ENCODE measurements at regions not wholly inside any gene's neighbourhood (a gene's known extent, or its start where the extent isn't known, plus 50 kb on each side); places are given as distances from the start of the nearest gene placed in this dataset.

DNA sequence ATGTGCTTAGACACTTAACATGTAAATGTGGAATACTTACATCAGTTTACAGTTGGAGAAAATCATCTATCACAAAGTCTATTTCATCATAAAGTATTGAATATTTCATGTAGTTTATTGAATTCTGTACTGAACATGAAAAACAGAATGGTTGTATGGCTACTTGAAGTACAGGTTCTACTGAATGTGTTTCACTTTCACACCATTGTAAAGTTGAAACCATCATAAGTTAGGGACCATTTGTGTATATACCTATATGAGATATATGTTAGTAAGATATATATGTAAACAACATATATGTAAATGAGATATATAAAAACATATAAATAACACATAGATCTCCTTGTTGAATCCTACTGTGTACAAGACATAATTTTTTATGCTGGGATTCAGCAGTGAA, 63.0 kb upstream of the TAF11L2 start:
- Histone ChIP-seq H3K9ac (ENCODE audit: low read length) (no peak overlapping the region), H3K27ac (ENCODE audit: low read depth, low read length, poor library complexity, severe bottlenecking) (no peak overlapping the region), H3K4me3 (ENCODE audit: low read depth, low read length, poor library complexity, severe bottlenecking) (no peak overlapping the region), H3K4me1 (ENCODE audit: insufficient read depth, low read length, severe bottlenecking) (peaks cover 12% of the 10 kb centered on the region), H3K79me2 (ENCODE audit: insufficient read depth, low read length) (no peaks in the 10 kb centered on the region), H3K9me2 (ENCODE audit: low read depth, low read length) (no peaks in the 10 kb centered on the region), H3K4me2 (ENCODE audit: low read length) (no peak overlapping the region), H3F3A (ENCODE audit: insufficient read depth, low read length) (no peaks in the 10 kb centered on the region), H2AFZ (ENCODE audit: low read length) (no peak overlapping the region), H3K9me3 (ENCODE audit: low read length) (peaks cover 4% of the 10 kb centered on the region; the same call in 1 of the 2 replicates), H4K20me1 (ENCODE audit: insufficient read depth, low read length) (no peaks in the 10 kb centered on the region), H3K36me3 (ENCODE audit: insufficient read depth, low read length) (no peaks in the 10 kb centered on the region), H3K27me3 (ENCODE audit: insufficient read depth, low read length) (no peaks in the 10 kb centered on the region)
- TF ChIP-seq EZH2 (IDR thresholded peaks at IDR 0.05; ENCODE audit: borderline replicate concordance, low read length), result no peak
- TF ChIP-seq, protein P1, sequence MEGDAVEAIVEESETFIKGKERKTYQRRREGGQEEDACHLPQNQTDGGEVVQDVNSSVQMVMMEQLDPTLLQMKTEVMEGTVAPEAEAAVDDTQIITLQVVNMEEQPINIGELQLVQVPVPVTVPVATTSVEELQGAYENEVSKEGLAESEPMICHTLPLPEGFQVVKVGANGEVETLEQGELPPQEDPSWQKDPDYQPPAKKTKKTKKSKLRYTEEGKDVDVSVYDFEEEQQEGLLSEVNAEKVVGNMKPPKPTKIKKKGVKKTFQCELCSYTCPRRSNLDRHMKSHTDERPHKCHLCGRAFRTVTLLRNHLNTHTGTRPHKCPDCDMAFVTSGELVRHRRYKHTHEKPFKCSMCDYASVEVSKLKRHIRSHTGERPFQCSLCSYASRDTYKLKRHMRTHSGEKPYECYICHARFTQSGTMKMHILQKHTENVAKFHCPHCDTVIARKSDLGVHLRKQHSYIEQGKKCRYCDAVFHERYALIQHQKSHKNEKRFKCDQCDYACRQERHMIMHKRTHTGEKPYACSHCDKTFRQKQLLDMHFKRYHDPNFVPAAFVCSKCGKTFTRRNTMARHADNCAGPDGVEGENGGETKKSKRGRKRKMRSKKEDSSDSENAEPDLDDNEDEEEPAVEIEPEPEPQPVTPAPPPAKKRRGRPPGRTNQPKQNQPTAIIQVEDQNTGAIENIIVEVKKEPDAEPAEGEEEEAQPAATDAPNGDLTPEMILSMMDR (IDR thresholded peaks at IDR 0.05; ENCODE audit: low read length), result no peak

DNA sequence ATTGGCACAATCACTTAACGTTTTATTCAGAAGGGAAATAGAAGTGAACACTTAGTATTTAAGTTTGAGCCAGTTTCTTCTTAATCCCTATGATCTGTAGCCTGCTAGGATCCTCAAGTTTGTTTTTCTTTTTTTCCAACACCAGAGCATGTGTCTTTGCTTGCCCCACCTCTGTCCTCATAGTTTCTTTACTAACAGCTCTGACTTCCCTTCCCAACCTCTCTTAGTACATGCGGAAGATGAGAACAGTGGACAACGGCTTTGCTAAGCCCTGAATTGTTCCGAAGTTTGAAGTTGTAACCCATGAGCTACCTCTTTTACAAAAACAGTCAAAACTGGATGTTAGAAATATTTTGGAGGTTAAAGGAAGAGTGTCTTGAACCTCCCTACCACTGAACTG, 61.7 kb upstream of the TAF11L2 start:
- peaks cover 4% of the 10 kb centered on the region; the same call in 1 of the 2 replicates for H3K9me3 ChIP-seq (ENCODE audit: low read length)
- no peaks in the 10 kb centered on the region for H3K36me3 ChIP-seq (ENCODE audit: insufficient read depth, low read length)
- H3K9me2 ChIP-seq (ENCODE audit: low read depth, low read length), result no peaks in the 10 kb centered on the region
- no peaks in the 10 kb centered on the region for H3F3A ChIP-seq (ENCODE audit: insufficient read depth, low read length)
- H2AFZ ChIP-seq (ENCODE audit: low read length), result no peak overlapping the region; the same call in 1 of the 2 replicates
- H3K4me3 ChIP-seq (ENCODE audit: low read depth, low read length, poor library complexity, severe bottlenecking), result peak overlapping the region; percentile 10
- H4K20me1 ChIP-seq (ENCODE audit: insufficient read depth, low read length), result no peaks in the 10 kb centered on the region
- H3K79me2 ChIP-seq (ENCODE audit: insufficient read depth, low read length), result no peaks in the 10 kb centered on the region
- TF ChIP-seq, protein P1 (IDR thresholded peaks at IDR 0.05; ENCODE audit: low read length), result no peak
- TF ChIP-seq EZH2 (IDR thresholded peaks at IDR 0.05; ENCODE audit: borderline replicate concordance, low read length), result no peak
- peak overlapping the region; percentile 37 for H3K4me2 ChIP-seq (ENCODE audit: low read length)
- H3K4me1 ChIP-seq (ENCODE audit: insufficient read depth, low read length, severe bottlenecking), result peaks cover 12% of the 10 kb centered on the region
- H3K27me3 ChIP-seq (ENCODE audit: insufficient read depth, low read length), result no peaks in the 10 kb centered on the region; the same call in 1 of the 2 replicates
- no peak overlapping the region for H3K27ac ChIP-seq (ENCODE audit: low read depth, low read length, poor library complexity, severe bottlenecking)
- H3K9ac ChIP-seq (ENCODE audit: low read length), result no peak overlapping the region

DNA sequence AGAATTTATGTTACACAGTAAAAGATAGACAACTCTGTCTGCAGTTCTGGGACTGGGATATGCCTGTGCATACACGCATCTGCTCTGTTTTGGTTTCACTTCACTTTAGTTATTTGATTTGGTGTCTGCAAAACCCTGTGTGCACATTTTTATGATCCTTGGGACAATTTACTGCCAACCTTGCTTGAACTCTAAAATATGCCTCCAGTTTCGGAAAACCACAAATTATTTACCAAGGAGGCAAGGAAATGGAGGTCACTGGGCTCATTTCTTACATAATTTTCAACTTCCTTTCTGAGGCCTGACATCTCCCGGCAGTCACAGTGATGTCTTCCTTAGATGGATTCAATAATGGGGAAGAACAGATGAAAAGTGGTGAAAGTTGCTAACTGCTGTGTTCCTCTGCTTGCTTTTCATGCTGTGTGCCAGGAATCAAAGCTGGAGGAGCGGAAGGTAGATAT, 61.2 kb upstream of the TAF11L2 start:
- peaks cover 4% of the 10 kb centered on the region; the same call in 1 of the 2 replicates for H3K9me3 ChIP-seq (ENCODE audit: low read length)
- H3K36me3 ChIP-seq (ENCODE audit: insufficient read depth, low read length), result no peaks in the 10 kb centered on the region
- H3K9ac ChIP-seq (ENCODE audit: low read length), result no peak overlapping the region
- H3K4me3 ChIP-seq (ENCODE audit: low read depth, low read length, poor library complexity, severe bottlenecking), result peak overlapping the region; percentile 10
- peaks cover 12% of the 10 kb centered on the region for H3K4me1 ChIP-seq (ENCODE audit: insufficient read depth, low read length, severe bottlenecking)
- H3K27me3 ChIP-seq (ENCODE audit: insufficient read depth, low read length), result no peaks in the 10 kb centered on the region; the same call in 1 of the 2 replicates
- no peaks in the 10 kb centered on the region for H3K9me2 ChIP-seq (ENCODE audit: low read depth, low read length)
- no peak overlapping the region for H3K27ac ChIP-seq (ENCODE audit: low read depth, low read length, poor library complexity, severe bottlenecking)
- TF ChIP-seq, protein P1 (IDR thresholded peaks at IDR 0.05; ENCODE audit: low read length), result no peak
- TF ChIP-seq EZH2 (IDR thresholded peaks at IDR 0.05; ENCODE audit: borderline replicate concordance, low read length), result no peak
- H3F3A ChIP-seq (ENCODE audit: insufficient read depth, low read length), result no peaks in the 10 kb centered on the region
- H4K20me1 ChIP-seq (ENCODE audit: insufficient read depth, low read length), result no peaks in the 10 kb centered on the region
- H3K4me2 ChIP-seq (ENCODE audit: low read length), result peak overlapping the region; percentile 37
- no peaks in the 10 kb centered on the region for H3K79me2 ChIP-seq (ENCODE audit: insufficient read depth, low read length)
- H2AFZ ChIP-seq (ENCODE audit: low read length), result peak overlapping the region; percentile 16; the same call in 1 of the 2 replicates
